Tongue (tissue), 1 donor: ENCODE measurements at regions not wholly inside any gene's neighbourhood (a gene's known extent, or its start where the extent isn't known, plus 50 kb on each side); places are given as distances from the start of the nearest gene placed in this dataset.
A peak's percentile ranks its signal among the peaks of the same experiment; 100 is the strongest.

Experiments
- DNase-seq: peaks from one replicate; pipeline ENCODE4 v3.0.0-alpha.2; 2015

DNA sequence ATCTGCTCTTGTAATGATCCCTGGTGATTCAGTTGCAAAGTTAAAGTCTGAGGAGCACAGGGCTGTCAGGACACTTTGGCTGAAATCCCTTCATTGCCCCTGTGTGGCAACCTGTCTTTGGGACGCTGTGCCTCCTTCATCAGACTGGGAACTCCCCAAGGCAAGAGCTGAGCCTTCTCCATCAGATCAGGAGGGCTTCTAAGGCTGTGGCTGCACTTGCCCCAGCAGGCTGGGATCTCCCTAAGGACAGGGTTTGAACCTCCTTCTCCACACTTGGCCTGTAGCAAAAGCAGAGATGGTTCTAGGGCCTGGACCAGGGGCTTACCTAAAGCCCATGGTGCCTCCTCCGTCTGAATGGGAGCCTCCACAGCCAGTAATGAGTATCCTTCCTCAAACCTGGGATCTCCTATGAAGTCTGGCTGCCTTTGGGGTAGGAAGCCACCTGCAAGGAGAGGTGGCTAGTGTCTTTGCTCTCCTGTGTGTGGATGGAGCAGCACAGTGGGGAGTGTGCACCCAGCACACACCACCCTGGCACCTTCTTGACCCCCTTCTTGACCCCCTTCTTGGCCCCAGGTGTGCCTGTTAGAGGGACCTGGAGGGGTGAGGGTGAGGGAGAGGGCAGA is 79.0 kb upstream of the NKD1 start:
- DNase-seq = no peak

DNA sequence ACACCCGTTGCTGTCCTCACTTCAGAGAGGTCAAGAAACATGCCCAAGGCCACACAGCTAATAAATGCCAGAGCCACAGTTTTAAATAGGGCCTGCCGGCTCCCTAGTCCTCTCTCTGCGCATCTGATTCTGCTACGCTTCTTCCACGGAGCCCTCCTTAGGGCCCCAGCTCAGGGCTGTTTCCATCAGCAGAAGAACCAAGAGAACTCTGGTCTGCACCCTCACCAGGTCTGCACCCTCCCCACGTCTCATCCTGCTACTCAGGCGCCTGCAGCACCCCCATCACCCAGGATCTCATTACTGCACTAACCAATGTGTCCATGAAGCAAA is 79.5 kb upstream of the NKD1 start:
- no peak for DNase-seq

GRCh38 chr16:50467943-50468748 is 80.0 kb upstream of the NKD1 start:
- DNase-seq = peak; percentile 53

DNA sequence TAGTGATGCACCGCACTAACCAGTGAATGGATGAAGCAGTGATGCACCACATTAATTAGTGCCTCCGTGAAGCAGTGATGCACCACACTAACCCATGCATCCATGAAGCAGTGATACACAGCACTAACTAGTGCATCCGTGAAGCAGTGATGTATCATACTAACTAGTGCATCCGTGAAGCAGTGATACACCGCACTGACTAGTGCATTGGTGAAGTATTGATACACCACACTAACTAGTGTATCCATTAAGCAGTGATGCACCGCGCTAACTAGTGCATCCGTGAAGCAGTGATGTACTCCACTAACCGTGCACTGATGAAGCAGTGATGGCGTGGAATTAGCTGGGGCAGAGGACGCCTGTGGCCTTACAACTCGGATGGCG is 80.6 kb upstream of the NKD1 start:
- DNase-seq = no peak

DNA sequence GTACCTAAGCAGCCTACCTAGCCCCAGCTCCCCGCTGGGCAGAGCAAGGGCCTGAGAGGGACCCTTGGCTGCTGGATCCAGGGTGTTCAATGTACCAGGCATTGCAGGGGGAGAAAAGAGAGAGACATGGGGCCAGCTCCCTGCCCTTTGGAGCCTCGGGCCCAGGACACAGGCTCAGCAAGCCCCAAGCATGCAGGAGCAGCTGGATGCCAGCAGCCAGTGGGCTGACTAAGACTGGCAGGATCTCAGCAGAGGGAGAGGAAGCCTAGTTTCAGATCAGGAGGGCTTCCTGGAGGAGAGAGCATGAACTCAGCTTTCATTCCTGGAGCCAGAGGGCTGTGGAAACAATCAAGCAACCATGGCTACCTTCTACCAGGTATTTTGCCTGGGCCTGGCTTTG is 82.0 kb upstream of the NKD1 start:
- DNase-seq = no peak

DNA sequence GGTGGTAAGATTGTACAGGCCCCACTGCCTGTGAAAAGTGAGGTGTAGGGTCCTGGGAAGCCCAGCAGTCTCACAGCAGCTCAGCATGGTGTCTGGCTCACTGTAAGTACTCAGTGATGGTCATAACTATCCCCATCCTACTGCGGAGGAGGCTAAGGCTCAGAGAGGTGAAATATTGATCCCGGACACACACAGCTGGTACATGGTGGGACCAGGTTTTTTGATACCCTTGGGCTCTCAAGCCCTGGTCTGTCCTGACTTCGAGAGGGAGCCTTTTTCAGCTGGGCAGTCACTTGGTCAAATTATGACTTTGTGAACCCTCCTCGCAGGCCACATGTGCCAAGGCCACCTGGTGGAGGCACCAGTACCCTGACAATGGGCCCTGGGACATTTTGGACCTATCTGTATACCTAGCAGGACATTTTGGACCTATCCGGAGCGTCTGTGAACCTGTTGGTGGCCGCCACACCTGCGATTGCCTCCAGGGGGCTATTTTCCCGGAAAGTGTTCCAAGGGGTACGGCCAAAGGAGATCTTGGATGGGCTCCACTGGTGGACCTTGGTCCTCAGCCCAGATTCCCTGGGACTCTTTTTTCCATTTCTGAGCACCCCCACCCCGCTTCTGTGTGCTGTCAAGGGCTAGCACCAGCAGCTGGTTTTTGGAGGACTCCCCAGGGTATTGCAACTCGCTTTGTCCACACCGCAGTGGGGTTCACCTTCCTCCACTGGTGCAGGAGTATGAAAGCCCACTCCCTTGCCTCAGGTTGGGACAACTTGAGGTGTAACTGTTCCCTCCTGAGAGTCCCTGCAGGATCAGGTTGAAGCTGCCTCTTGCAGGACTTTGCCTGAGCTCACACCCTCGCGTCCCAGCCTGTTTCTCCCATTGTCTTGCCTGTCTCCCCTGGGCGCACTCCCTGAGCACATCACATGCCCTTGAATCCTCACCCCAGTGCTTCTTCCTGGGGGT is 83.6 kb upstream of the NKD1 start:
- no peak for DNase-seq

DNA sequence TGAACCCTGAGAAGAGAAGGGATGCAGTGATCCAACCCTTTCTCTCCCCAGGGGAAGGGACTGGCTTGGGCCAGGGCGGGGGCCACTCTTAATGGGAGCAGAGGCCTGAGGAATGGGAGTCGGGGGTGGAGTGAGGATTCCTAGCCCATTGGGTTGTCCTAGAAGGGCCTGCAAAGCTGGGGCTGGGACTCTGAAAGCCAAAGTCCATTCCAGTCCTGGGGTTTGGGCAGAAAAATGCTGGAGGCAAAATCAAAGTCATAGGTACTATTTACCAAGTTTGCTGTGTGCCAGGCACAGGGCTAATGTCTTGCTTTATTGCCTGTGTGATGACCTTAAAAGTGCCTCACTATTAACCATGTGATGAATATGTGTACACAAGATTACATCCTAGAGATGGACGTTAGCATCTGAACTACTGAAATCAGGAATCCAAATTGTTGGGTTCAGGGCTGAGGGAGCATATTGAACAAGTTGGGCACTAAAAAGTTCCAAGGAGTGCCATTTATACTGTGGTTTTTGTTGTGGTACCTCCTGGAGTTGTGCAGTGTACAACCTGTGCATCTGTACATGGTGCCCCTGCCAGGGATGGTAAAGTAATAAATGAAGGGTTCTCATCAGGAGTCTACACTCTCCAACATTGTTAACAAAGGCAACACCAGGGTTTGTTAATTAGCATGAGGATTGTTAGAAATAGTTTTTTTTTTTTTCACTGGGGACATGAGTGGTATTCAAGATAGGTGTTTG is 84.4 kb upstream of the NKD1 start:
- DNase-seq = no peak

DNA sequence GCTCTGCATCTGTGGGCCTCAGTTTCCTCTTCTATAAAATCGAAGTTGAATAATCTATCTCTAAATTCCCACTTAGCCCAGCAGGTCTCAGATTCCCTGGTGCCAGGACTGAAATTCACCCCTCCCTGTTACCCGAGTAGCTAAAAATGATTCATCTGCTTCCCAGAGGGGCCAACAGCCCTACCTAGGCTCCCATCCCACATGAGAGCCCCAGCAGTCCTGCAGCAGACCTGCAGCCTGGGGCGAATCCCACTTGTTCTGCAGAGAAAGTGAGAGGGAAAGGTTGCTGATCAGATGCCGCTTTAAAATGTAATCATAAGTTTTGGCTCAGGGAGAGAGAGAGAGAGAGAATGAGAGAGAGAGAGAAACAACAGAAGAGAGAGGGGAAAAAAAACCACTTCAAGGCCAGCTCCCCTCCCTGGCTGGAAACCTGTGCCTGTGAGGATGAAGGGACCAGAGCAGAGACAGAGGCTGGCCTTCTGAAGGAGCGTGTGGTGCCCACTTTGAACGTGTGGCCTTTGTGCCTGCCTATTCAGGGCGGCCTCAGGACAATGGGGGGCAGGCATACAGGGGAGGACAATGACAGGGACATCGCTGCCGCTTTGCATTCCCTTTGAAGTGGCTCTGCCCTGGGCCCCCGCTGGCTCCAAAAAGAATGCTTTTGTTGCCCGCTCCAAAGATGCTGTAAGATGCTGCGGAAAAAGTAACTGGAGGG is 85.2 kb upstream of the NKD1 start:
- DNase-seq = no peak

GRCh38 chr16:50461400-50461760 is 86.8 kb upstream of the NKD1 start:
- DNase-seq = no peak

- DNase-seq = no peak
These were observed 87.4 kb upstream of the NKD1 start for GRCh38 chr16:50460538-50461399.

GRCh38 chr16:50459496-50460080 is 88.6 kb upstream of the NKD1 start:
- DNase-seq = no peak

DNA sequence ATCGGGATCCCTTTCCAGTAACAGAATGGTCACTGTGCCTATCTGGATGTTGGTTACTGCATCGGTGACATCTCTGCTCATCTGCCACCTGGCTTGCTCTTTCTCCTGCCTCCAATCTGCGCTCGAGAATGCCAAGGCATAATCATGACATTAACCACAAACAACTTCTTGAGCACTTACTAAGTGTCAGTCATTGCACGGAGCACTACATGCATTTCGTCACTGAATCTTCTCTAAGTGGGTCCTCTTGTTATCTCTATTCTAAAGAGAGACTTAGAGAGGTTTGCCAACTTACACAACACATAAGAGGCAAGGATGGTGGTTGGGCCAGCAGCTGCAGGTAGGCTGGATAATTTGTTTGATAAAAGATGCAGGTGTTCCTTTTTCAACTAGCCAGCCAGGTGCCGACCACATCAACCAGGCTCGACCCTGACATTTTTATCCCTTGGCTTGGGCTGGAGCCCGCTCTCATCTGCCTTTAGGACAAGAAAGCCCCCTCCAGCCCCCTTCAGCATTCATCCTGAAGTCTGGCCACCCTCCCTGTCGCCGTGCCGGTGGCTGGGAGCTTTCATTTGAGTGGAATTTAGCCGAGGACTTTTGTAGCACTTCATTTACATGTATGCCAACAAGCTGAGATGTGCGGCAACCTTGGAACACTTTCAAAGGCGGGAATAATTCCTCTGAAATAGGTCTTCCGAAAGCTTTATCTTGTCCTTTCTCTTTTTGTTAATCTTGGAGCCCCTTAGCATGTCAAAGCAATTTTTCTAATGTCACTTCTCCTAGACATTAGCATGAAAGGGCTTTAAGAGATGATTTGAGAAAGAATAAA is 89.3 kb upstream of the NKD1 start:
- DNase-seq = no peak

GRCh38 chr16:50457979-50458491 is 89.2 kb upstream of the BRD7 start:
- DNase-seq = no peak

- DNase-seq = no peak
These were observed 88.6 kb upstream of the BRD7 start for GRCh38 chr16:50457423-50457822.

GRCh38 chr16:50455288-50455845 is 86.6 kb upstream of the BRD7 start:
- DNase-seq = no peak

DNA sequence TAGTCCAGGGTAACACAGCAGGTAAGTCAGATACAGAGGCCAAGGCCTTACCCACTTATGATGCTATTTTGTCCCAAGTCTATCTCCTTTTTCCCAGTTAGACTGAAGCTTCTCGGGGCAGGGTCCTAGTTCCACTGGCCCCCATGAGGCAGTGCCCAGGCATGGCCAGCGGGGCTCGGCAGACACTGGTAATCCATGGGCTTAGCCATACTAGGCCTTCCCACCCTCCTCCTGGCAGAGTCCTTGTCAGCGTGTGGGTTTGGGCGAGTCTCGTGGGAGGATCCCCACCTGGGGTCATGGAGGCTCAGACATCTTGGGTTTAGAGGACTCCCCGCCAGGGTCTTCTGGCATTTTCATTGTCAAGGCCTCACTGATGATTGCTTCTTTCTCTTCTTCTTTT is 84.7 kb upstream of the BRD7 start:
- no peak for DNase-seq

- no peak for DNase-seq
These were observed 83.2 kb upstream of the BRD7 start for GRCh38 chr16:50451951-50452508.

DNA sequence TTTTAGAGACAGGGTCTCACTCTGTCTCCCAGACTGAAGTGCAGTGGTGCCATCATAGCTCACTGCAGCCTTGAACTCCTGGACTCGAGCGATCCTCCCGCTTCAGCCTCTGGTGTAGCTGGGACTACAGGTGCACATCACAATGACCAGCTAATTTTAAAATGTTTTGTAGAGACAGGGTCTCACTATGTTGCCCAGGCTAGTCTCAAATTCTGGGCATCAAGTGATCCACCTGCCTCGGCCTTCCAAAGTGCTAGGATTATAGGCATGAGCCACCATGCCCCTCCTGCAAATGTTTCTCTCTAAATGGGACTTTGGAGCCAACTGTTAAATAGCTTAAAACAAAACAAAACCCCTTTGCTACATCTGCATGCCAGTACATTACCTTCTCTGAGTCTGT is 82.2 kb upstream of the BRD7 start:
- no peak for DNase-seq

DNA sequence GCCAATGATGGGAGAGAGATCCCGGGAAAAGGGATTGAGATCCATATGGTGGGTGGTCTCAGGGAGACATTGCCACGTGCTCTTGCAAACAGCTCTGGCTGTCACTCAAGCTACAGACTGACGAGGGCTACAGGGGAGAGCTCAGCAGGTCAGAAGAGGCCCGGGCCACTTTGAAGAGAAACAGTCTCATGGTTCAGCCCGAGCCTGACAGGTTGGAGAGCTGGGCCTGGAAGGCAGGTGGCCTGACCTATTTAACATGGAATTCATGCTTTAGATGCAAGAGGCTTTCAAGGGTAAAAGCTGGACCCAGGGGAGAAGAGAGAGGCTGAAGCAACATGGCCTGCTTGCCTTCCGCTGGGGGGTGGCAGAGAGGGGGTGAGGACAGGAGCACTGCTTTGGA is 81.0 kb upstream of the BRD7 start:
- no peak for DNase-seq
